K562 (cell line): ENCODE measurements at regions not wholly inside any gene's neighbourhood (a gene's known extent, or its start where the extent isn't known, plus 50 kb on each side); places are given as distances from the start of the nearest gene placed in this dataset.

ENCODE experiments used
- ATAC-seq: fragments of 200-7000 bp; cut with Tn5 transposase; 3 replicates; pipeline ENCODE4 v1.9.1; 2020; ENCODE audit warnings: moderate library complexity
- BruUV-seq: library from RNA; stranded (reverse); fragments of 400-500 nt; replicated peaks from 2 replicates; lab custom pipeline; 2021; lab: Mats Ljungman, UMichigan
- CTCF ChIA-PET: fragments of 300-600 bp; formaldehyde crosslinking; extraction: SDS; loops from one replicate; lab custom pipeline; 2021; ENCODE audit warnings: low intra/inter-chr PET ratio; lab: Yijun Ruan, JAX
- POLR2A ChIA-PET: fragments of 300-600, 350-650 bp; sonication (Branson Sonifier 250); formaldehyde crosslinking; extraction: SDS; loops from one replicate; lab custom pipeline; 2021; ENCODE audit warnings: antibody characterized with exemption, inconsistent platforms; lab: Yijun Ruan, JAX
- DNase-seq, 4 experiments: peaks; one replicate each; pipeline versions ENCODE4 v3.0.0 to v3.0.0-alpha.2; 2011 to 2018; ENCODE audit warnings: low spot score in 3 of 4, mixed read lengths in 3 of 4; ENCODE audit errors: extremely low read depth in 1 of 4
- FAIRE-seq: peaks from 2 replicates; lab custom pipeline; 2011; peaks lifted over from hg19 to GRCh38; lab: Jason Lieb, UNC
- H2AFZ ChIP-seq: 2 replicates; pipeline ENCODE4 v1.6.0; 2011; ENCODE audit warnings: low read depth, low read length, control low read depth, inconsistent platforms
- H3K27ac ChIP-seq: fragments of 200-600 bp; 3 replicates; pipeline ENCODE4 v1.8.0; 2011; ENCODE audit warnings: low read depth, mild to moderate bottlenecking, control low read depth, inconsistent platforms, low read length, moderate library complexity, mixed read lengths; ENCODE audit errors: extremely low read depth
- H3K27me3 ChIP-seq, 2 experiments: fragments of 300-600 bp in 1 of 2; 2 replicates in 1 of 2; 3 replicates in 1 of 2; pipeline versions ENCODE4 v1.6.0 to v1.8.0; 2011; ENCODE audit warnings: inconsistent platforms in 2 of 2, low read length in 2 of 2, mild to moderate bottlenecking in 1 of 2, mixed read lengths in 1 of 2, moderate library complexity in 1 of 2; ENCODE audit not compliant: control insufficient read depth in 2 of 2, insufficient read depth in 2 of 2
- H3K36me3 ChIP-seq: fragments of 300-600 bp; 3 replicates; pipeline ENCODE4 v1.8.0; 2011; ENCODE audit warnings: mild to moderate bottlenecking, low read length, inconsistent platforms; ENCODE audit not compliant: control insufficient read depth, insufficient read depth
- H3K4me1 ChIP-seq, 2 experiments: fragments of 200-600 bp in 1 of 2; replicated peaks in 1 of 2; 2 replicates in 1 of 2; 3 replicates in 1 of 2; pipeline versions ENCODE4 v1.5.1 to v1.8.0; 2011; ENCODE audit warnings: inconsistent platforms in 2 of 2, low read length in 2 of 2, mild to moderate bottlenecking in 1 of 2, mixed read lengths in 1 of 2, moderate library complexity in 1 of 2; ENCODE audit not compliant: control insufficient read depth in 2 of 2, insufficient read depth in 2 of 2
- H3K4me2 ChIP-seq: 2 replicates; pipeline ENCODE4 v1.6.1; 2011; ENCODE audit warnings: low read length, control low read depth, inconsistent platforms, mixed read lengths; ENCODE audit not compliant: insufficient read depth
- H3K4me3 ChIP-seq: fragments of 200-600 bp; sonication (generic), shearing (Covaris generic); 2 replicates; pipeline ENCODE4 v1.5.1; 2016; ENCODE audit warnings: control low read depth, inconsistent platforms
- H3K79me2 ChIP-seq: fragments of 200-600 bp; 3 replicates; pipeline ENCODE4 v1.8.0; 2011; ENCODE audit warnings: low read length, inconsistent platforms; ENCODE audit not compliant: control insufficient read depth, insufficient read depth
- H3K9ac ChIP-seq, 2 experiments: 2 replicates each; pipeline versions ENCODE4 v1.6.0 to v1.6.1; 2011; ENCODE audit warnings: low read depth in 2 of 2, low read length in 2 of 2, control low read depth in 1 of 2, inconsistent platforms in 1 of 2, mild to moderate bottlenecking in 1 of 2, mixed read lengths in 1 of 2; ENCODE audit not compliant: insufficient read depth in 1 of 2
- H3K9me1 ChIP-seq: one replicate; pipeline ENCODE4 v1.6.0; 2011; ENCODE audit warnings: inconsistent platforms, mild to moderate bottlenecking, low read length, moderate library complexity; ENCODE audit not compliant: control insufficient read depth, insufficient read depth
- H3K9me3 ChIP-seq: replicated peaks from 2 replicates; pipeline ENCODE4 v1.5.1; 2011; ENCODE audit warnings: low read depth, low read length, inconsistent platforms; ENCODE audit not compliant: control insufficient read depth, insufficient read depth
- H4K20me1 ChIP-seq: replicated peaks from 2 replicates; pipeline ENCODE4 v1.6.1; 2011; ENCODE audit warnings: low read length, inconsistent platforms, mixed read lengths; ENCODE audit not compliant: control insufficient read depth, insufficient read depth
- FOXJ2 ChIP-seq: fragments of 200-800 bp; sonication (Bioruptor generic); IDR thresholded peaks from 2 replicates; pipeline ENCODE4 v1.6.1; 2016; ENCODE audit warnings: missing genetic modification characterization, missing compliant biosample characterization
- OTX1 ChIP-seq: fragments of 450-650 bp; formaldehyde crosslinking; IDR thresholded peaks from 2 replicates; pipeline ENCODE4 v1.4.0; 2022; ENCODE audit warnings: mild to moderate bottlenecking
- RBM17 ChIP-seq: fragments of 200-400 bp; formaldehyde crosslinking; IDR thresholded peaks from 2 replicates; pipeline ENCODE4 v1.6.1; 2017; ENCODE audit warnings: low read depth, mild to moderate bottlenecking, low read length, borderline replicate concordance
- TOE1 ChIP-seq, 2 experiments: fragments of 450-650 bp in 1 of 2; sonication (generic) in 1 of 2; formaldehyde crosslinking in 1 of 2; IDR thresholded peaks; 2 replicates each; pipeline versions ENCODE4 v1.7.1 to v1.8.0; 2016 to 2022; ENCODE audit warnings: borderline replicate concordance in 2 of 2, mild to moderate bottlenecking in 2 of 2, antibody characterized with exemption in 1 of 2, inconsistent platforms in 1 of 2, low read depth in 1 of 2, missing genetic modification reagents in 1 of 2, moderate library complexity in 1 of 2
- ZNF778 ChIP-seq: fragments of 450-650 bp; formaldehyde crosslinking; IDR thresholded peaks from 2 replicates; pipeline ENCODE4 v1.4.0; 2020; ENCODE audit warnings: mild to moderate bottlenecking, moderate library complexity
- WGBS: fragments of 100-300 bp; shearing (Covaris generic); methylation state at CpG from one replicate; pipeline ENCODE4 v1.1.6; 2016; ENCODE audit warnings: low coverage, mixed read lengths; ENCODE audit not compliant: insufficient coverage; ENCODE audit errors: missing lambda C conversion rate; 5-methylcytosine and 5-hydroxymethylcytosine counted together
- in situ Hi-C: fragments of 300-500 bp; cut with MboI; formaldehyde crosslinking; loops from 4 replicates; pipeline ENCODE4 v1.15.0; 2018; ENCODE audit warnings: inconsistent platforms, mixed read lengths
- intact Hi-C: fragments of 100-400 bp; cut with micrococcal nuclease; formaldehyde crosslinking; loops from 2 replicates; pipeline ENCODE4 v1.14.2; 2022
- TF ChIP-seq, protein P1 (sequence below): sonication (generic); IDR thresholded peaks from 2 replicates; pipeline ENCODE4 v1.6.1; 2016
- TF ChIP-seq, protein P2 (sequence below), 3 experiments: fragments of 200-800 bp in 1 of 3; sonication (Bioruptor generic) in 1 of 3; sonication (generic) in 1 of 3; formaldehyde crosslinking in 1 of 3; IDR thresholded peaks; 2 replicates each; pipeline versions ENCODE4 v1.6.1 to v1.8.0; 2016 to 2022; ENCODE audit warnings: mild to moderate bottlenecking in 2 of 3, missing compliant biosample characterization in 2 of 3, missing genetic modification characterization in 2 of 3, missing genetic modification reagents in 1 of 3
- TF ChIP-seq, protein P3 (sequence below): fragments of 150-350 bp; conservative IDR thresholded peaks from 2 replicates; pipeline ENCODE4 v1.6.1; 2014; ENCODE audit warnings: low read length

DNA sequence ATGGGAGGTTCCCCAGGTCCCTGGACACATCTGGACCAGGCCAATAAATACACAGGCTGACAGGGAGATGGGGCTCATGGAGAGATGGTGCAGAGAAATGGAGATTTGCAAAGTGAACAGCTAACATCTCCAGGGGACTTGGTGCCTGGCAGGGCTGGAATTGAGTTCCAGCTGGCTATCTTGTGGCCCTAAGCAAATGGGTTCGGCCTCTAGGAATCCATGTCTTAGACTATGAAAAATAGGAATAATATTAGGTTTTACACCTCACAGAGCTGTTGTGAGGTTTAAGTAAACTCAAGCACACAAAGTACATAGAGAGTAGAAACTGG lies 82.9 kb upstream of the SPATA12 start:
- CTCF ChIA-PET, result no interaction called here
- no TSS peak for BruUV-seq
- Histone ChIP-seq H3K27ac (no peak overlapping the region), H3K27me3 (peaks cover 2% of the 10 kb centered on the region in 2 experiments; a peak in 1 of 5 replicates), H3K4me3 (no peak overlapping the region), H3K4me1 (no peaks in the 10 kb centered on the region), H3K36me3 (no peaks in the 10 kb centered on the region), H3K79me2 (no peaks in the 10 kb centered on the region), H3K9me1 (no peaks in the 10 kb centered on the region), H3K9ac (no peak overlapping the region)
- DNase-seq (no peak), FAIRE-seq (no peak)
- in situ Hi-C loops, result no loop called here
- intact Hi-C loops, result no loop called here
- WGBS, result no CpG with 5 or more reads among the region's 1 CpG
- TF ChIP-seq, protein P1, sequence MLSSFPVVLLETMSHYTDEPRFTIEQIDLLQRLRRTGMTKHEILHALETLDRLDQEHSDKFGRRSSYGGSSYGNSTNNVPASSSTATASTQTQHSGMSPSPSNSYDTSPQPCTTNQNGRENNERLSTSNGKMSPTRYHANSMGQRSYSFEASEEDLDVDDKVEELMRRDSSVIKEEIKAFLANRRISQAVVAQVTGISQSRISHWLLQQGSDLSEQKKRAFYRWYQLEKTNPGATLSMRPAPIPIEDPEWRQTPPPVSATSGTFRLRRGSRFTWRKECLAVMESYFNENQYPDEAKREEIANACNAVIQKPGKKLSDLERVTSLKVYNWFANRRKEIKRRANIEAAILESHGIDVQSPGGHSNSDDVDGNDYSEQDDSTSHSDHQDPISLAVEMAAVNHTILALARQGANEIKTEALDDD, result no peak
- TF ChIP-seq, protein P2, sequence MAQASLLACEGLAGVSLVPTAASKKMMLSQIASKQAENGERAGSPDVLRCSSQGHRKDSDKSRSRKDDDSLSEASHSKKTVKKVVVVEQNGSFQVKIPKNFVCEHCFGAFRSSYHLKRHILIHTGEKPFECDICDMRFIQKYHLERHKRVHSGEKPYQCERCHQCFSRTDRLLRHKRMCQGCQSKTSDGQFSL (CRISPR knock-in tag; IDR thresholded peaks at IDR 0.05), result no peak
- TF ChIP-seq, protein P2 (tag; IDR thresholded peaks at IDR 0.05), result no peak
- no peak for TF ChIP-seq TOE1 (IDR thresholded peaks at IDR 0.05; ENCODE audit: borderline replicate concordance)
- TF ChIP-seq TOE1 (CRISPR knock-in tag; IDR thresholded peaks at IDR 0.05; ENCODE audit: borderline replicate concordance, low read depth), result no peak
- no peak for TF ChIP-seq ZNF778
- TF ChIP-seq OTX1 (CRISPR knock-in tag), result no peak
- TF ChIP-seq, protein P3, sequence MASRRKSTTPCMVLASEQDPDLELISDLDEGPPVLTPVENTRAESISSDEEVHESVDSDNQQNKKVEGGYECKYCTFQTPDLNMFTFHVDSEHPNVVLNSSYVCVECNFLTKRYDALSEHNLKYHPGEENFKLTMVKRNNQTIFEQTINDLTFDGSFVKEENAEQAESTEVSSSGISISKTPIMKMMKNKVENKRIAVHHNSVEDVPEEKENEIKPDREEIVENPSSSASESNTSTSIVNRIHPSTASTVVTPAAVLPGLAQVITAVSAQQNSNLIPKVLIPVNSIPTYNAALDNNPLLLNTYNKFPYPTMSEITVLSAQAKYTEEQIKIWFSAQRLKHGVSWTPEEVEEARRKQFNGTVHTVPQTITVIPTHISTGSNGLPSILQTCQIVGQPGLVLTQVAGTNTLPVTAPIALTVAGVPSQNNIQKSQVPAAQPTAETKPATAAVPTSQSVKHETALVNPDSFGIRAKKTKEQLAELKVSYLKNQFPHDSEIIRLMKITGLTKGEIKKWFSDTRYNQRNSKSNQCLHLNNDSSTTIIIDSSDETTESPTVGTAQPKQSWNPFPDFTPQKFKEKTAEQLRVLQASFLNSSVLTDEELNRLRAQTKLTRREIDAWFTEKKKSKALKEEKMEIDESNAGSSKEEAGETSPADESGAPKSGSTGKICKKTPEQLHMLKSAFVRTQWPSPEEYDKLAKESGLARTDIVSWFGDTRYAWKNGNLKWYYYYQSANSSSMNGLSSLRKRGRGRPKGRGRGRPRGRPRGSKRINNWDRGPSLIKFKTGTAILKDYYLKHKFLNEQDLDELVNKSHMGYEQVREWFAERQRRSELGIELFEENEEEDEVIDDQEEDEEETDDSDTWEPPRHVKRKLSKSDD, result no peak
- no peak for TF ChIP-seq RBM17
- TF ChIP-seq FOXJ2, result no peak
- TF ChIP-seq, all 486 proteins: peak for 0
- POLR2A ChIA-PET, result no interaction called here
- H4K20me1 ChIP-seq, result 0 out of 2 replicates have a peak, but pooled peaks cover 4% of the 10 kb centered on the region
- no peak overlapping the region for H3K4me2 ChIP-seq
- no peaks in the 10 kb centered on the region for H3K9me3 ChIP-seq
- H2AFZ ChIP-seq, result no peak overlapping the region
- no peak for ATAC-seq
